GM12891 (cell line): ENCODE measurements at regions not wholly inside any gene's neighbourhood (a gene's known extent, or its start where the extent isn't known, plus 50 kb on each side); places are given as distances from the start of the nearest gene placed in this dataset.

Experiments used
- PAX5 ChIP-seq: IDR thresholded peaks from 2 replicates; pipeline ENCODE4 v1.6.1; 2011; ENCODE audit warnings: low read length, moderate library complexity, mild to moderate bottlenecking; ENCODE audit not compliant: insufficient read depth, severe bottlenecking
- POLR2A ChIP-seq: IDR thresholded peaks from 2 replicates; pipeline ENCODE4 v1.6.1; 2011; ENCODE audit warnings: low read depth, low read length, control low read depth
- POLR2AphosphoS5 ChIP-seq: IDR thresholded peaks from 2 replicates; pipeline ENCODE4 v1.6.1; 2011; ENCODE audit warnings: low read depth, low read length, control low read depth
- SPI1 ChIP-seq: IDR thresholded peaks from 2 replicates; pipeline ENCODE4 v1.6.1; 2011; ENCODE audit warnings: low read depth, low read length, control low read depth
- TAF1 ChIP-seq: IDR thresholded peaks from 2 replicates; pipeline ENCODE4 v1.6.1; 2011; ENCODE audit warnings: low read depth, low read length, control low read depth

DNA sequence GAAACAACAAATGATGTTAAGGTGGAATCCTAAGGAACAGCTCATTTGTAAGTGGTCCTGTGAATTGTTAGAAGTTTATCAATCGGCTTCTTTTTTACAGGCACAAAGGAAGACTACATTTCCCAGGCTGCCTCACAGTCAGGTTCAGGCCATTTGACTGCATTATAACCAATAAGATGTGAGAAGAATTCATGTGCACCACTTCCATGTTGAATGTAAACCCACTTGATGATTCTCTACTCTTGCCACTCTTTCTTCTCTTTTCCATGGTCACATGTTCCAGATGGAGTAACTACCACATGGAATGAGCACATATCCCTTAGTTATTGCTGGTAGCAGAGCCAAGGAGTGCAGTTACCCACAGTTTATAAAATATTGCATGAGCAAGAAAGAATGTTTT, 67.1 kb upstream of the GZMB start:
- TF ChIP-seq POLR2A (no peak), POLR2AphosphoS5 (no peak), SPI1 (no peak), TAF1 (no peak), PAX5 (no peak)
